ENCODE measurements at regions not wholly inside any gene's neighbourhood (a gene's known extent, or its start where the extent isn't known, plus 50 kb on each side); places are given as distances from the start of the nearest gene placed in this dataset.

DNA sequence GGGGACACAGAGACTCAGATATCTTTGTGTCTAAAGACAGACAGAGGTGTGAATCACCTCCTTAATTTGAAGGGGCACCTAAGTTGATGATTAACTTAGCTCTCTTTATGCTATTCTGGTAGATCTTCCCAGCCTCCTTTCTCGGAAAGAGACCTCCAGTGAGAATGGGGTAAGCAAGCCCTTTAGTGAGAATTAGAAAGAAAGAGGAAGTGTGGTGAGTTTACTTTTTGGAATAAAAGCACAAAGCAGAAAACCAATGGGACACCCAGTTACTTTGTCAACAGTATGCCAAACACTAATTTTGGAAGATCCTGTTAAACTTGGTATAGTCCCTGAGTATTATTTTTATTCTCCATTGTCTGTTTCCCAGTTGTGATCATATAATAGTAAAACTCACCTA lies 302.8 kb upstream of the RASA1 start:
- no peak for ATAC-seq
- H3K27ac Mint-ChIP-seq = no peak overlapping the region
- H3K27me3 Mint-ChIP-seq = no peaks in the 10 kb centered on the region
- no peaks in the 10 kb centered on the region for H3K9me3 Mint-ChIP-seq
- H3K4me3 Mint-ChIP-seq = no peak overlapping the region
- H3K4me1 Mint-ChIP-seq = no peaks in the 10 kb centered on the region
- no peaks in the 10 kb centered on the region for H3K36me3 Mint-ChIP-seq

DNA sequence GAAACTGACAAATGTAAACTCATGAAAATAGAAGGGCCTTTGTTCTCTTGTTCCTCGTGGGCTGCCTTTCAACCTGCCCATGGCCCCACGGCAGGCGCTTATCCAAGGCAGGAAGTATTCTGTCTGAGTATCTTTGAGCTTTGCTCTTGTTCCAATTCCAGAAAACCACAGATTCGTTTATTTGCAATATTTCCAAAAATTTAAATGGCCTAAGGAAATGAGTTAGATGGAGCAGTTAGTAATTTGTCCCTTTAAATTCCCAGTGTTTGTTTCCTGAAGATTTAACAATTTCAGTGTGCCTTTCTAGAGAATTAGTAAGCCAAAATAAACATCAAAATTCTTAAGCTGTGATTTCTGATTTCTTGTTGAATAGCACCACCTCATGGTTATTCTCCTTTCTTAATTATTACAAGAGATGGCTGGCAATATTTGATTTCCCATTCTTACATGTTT lies 299.4 kb upstream of the RASA1 start:
- no peaks in the 10 kb centered on the region for H3K9me3 Mint-ChIP-seq
- no peaks in the 10 kb centered on the region for H3K36me3 Mint-ChIP-seq
- no peak overlapping the region for H3K27ac Mint-ChIP-seq
- no peak for ATAC-seq
- no peak overlapping the region for H3K4me3 Mint-ChIP-seq
- no peaks in the 10 kb centered on the region for H3K27me3 Mint-ChIP-seq
- H3K4me1 Mint-ChIP-seq = peaks cover 9% of the 10 kb centered on the region

DNA sequence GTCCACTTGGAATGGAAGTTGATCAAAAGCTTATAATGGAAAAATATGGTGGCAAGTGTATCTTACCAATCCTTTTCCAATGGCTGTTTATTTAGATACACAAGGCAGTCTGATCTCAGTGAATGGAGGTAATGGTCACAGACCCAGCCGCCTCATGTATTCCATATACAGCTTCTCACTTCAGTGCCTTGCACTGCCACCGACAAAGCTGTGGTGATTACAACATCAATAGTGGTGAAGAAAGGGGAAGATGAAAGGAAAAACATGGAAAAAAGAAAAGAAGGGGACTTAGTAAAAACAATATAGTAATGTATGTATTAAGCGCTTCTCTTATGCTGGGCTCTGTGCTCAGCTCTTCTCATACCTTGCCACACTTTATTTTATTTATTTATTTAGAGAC lies 297.3 kb upstream of the RASA1 start:
- Mint-ChIP-seq H3K27ac (no peak overlapping the region), H3K36me3 (no peaks in the 10 kb centered on the region), H3K9me3 (no peaks in the 10 kb centered on the region), H3K4me1 (peaks cover 9% of the 10 kb centered on the region), H3K27me3 (no peaks in the 10 kb centered on the region), H3K4me3 (no peak overlapping the region)
- ATAC-seq = no peak

DNA sequence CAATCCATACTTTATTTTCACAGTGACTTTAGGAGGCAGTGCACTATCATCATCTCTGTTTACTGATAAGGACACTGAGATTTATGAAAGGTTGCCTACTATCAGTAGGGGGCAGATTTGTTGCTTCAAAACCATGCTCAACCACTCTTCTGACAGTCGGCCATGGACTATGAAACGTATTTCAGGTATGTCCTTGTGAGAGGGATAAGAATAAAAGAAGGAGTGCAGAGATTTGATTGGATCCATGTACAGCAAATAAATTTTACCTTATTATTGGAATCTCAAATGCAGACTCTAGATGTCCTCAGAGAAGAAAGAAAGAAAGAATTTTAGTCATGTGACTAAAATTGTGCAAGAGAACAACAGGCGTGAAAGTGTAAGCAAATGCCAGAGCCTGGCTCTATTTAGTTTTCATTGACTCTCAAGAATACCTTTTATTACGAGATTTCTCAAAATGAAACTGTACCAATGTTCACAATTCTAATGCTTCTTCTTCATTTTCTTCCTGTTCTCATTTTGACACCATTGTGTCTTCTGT lies 296.6 kb upstream of the RASA1 start:
- no peaks in the 10 kb centered on the region for H3K27me3 Mint-ChIP-seq
- peak overlapping the region; percentile 36 for H3K4me3 Mint-ChIP-seq
- no peak overlapping the region for H3K27ac Mint-ChIP-seq
- H3K36me3 Mint-ChIP-seq = no peaks in the 10 kb centered on the region
- H3K4me1 Mint-ChIP-seq = peaks cover 9% of the 10 kb centered on the region
- ATAC-seq = no peak
- no peaks in the 10 kb centered on the region for H3K9me3 Mint-ChIP-seq

DNA sequence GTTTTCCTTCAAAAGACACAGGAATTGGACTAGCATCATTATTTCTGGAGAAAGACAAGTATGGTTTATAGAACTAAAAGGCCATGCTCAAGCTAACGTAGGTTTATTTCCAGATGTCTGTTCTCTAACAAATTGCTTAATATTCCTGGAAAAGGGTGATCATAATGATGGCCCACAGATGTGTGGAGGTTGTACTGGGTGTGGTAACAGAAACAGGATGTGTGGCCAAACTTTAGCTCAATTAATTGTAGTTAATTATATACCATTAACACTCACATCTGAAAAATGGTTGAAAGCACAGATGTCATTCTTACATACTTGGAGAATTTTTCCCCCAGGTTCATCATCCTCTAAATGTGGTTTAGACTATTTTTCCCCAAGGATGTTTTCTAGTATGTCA lies 292.7 kb upstream of the RASA1 start:
- no peak overlapping the region for H3K27ac Mint-ChIP-seq
- peaks cover 5% of the 10 kb centered on the region for H3K27me3 Mint-ChIP-seq
- H3K4me3 Mint-ChIP-seq = no peak overlapping the region
- H3K4me1 Mint-ChIP-seq = peaks cover 14% of the 10 kb centered on the region
- no peak for ATAC-seq
- no peaks in the 10 kb centered on the region for H3K36me3 Mint-ChIP-seq
- H3K9me3 Mint-ChIP-seq = no peaks in the 10 kb centered on the region

DNA sequence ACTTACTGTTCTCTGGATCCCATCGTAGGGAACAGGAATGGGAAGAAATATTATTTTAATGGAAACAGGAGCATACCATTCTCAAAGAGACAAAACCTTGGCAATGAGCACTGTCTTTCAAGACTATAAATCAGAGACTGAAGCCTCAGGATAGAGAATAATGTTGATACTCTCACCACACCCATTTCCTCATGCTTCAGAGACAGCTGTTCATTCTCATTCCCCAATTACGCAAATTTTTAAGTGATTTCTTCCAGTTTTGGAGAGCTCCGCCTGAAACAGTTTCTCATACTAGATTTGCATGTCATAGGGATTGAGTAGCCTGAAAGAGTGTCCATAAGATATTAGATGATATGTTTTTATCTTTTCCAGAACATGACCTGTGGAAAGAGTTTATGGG lies 290.5 kb upstream of the RASA1 start:
- Mint-ChIP-seq H3K9me3 (no peaks in the 10 kb centered on the region), H3K36me3 (no peaks in the 10 kb centered on the region), H3K4me3 (no peak overlapping the region), H3K4me1 (peaks cover 7% of the 10 kb centered on the region), H3K27me3 (peaks cover 12% of the 10 kb centered on the region), H3K27ac (no peak overlapping the region)
- no peak for ATAC-seq

DNA sequence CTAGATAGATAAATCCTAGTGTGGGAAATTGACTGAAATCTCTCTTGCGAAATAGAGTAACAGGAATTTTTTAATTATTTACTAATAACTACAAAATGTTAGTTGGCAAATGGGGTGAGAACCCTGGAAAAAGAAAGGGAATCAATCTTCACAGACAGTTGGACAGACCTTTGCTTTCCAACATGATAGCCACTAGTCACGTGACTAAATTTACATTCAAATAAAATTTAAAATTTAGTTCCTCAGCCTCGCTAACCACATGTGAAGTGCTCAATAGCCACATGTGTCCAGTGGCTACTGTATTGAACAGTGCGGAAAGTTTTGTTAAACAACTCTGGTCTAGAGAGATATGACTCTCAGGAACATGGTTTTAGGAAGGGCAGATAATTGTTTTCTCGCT lies 289.9 kb upstream of the RASA1 start:
- Mint-ChIP-seq H3K4me3 (no peak overlapping the region), H3K9me3 (no peaks in the 10 kb centered on the region), H3K27ac (no peak overlapping the region), H3K27me3 (peaks cover 12% of the 10 kb centered on the region), H3K36me3 (no peaks in the 10 kb centered on the region), H3K4me1 (peaks cover 7% of the 10 kb centered on the region)
- ATAC-seq = no peak

DNA sequence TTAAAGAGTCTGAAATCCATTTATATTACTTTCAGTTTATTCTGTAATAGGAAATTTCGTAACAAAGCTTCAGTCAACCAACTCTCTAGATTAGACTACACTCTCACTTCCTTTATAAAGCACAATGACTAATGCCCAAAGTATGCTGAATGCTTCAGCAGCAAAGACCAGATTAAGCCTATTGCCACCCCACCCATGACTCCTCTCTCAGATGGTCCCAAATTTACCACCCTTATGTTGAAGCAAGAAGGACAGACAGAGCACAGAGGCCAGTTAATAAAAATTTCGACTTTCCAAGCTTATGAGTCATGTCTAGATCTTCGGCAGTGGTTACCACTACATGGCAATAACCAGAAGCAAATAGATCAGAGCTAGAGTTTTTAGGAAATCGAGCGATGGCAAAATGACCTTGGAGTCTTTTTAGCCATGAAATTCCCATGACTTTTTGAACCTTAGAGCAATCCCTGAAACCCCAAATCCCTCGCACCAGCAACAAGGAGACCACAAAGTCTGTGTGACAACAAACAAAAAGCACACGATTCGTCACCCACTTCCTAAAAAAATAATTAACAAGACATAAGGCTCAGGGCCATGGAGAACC lies 287.8 kb upstream of the RASA1 start:
- Mint-ChIP-seq H3K36me3 (no peaks in the 10 kb centered on the region), H3K4me3 (no peak overlapping the region), H3K27me3 (peaks cover 12% of the 10 kb centered on the region), H3K9me3 (no peaks in the 10 kb centered on the region), H3K27ac (no peak overlapping the region), H3K4me1 (peaks cover 7% of the 10 kb centered on the region)
- peak; percentile 65 for ATAC-seq

DNA sequence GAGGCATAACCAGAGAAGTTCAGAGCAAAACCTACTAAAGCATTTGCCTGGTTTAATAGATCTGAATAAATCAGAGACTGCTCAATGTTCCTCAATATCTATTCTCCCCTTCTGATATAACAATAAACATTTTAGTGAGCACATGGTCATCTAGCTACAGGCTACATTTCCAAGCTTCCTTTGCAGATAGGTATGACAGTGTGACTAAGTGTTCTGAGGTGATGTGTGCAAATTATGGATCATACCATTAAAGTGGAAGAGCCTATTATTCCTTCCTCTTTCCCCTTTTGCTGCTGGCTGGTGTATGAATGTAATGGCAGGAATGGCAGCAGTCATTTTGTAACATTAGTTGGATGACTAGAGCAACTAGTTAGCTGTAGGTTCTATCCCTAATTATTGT lies 285.8 kb upstream of the RASA1 start:
- Mint-ChIP-seq H3K27ac (no peak overlapping the region), H3K4me1 (peaks cover 7% of the 10 kb centered on the region), H3K27me3 (peaks cover 12% of the 10 kb centered on the region), H3K36me3 (no peaks in the 10 kb centered on the region), H3K4me3 (no peak overlapping the region), H3K9me3 (no peaks in the 10 kb centered on the region)
- ATAC-seq = no peak

DNA sequence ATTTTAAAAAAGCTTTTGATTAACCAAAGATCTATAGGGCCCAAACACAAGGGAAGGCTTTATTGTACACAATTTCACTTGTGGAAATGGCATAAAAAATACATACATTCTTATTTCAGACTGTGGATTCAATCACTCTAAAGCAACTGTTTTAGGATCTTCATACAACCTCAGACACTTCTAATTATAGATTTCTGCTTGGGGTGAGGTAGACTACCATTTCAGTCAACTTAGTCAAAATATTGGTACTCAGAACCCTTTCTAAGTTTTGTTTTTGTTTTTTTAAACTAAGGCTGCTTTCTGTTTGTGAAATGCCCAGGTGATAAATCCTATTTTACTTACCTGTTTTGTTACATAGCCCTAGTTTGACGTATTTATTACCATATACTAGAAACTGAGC lies 284.5 kb upstream of the RASA1 start:
- H3K36me3 Mint-ChIP-seq = no peaks in the 10 kb centered on the region
- no peak overlapping the region for H3K4me3 Mint-ChIP-seq
- H3K9me3 Mint-ChIP-seq = no peaks in the 10 kb centered on the region
- H3K4me1 Mint-ChIP-seq = peaks cover 7% of the 10 kb centered on the region
- H3K27ac Mint-ChIP-seq = no peak overlapping the region
- no peak for ATAC-seq
- H3K27me3 Mint-ChIP-seq = peaks cover 12% of the 10 kb centered on the region

DNA sequence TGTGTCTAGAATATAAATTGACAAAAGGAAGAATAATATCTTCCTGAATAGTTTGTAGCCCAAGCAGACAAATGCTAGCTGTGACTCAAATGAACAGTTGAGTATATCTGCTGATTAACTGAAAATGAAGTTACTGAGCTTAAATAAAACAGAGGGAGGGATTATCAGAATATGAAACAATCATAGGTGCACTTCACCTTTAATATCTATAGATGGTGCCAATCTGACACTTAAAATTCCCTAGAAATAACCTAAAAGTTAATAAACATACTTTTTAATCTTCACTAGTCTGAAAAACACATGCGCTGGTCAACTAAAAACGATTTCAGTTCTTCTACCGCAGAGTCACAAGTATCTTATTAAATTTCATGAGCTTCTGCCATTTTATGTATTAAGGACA lies 280.8 kb upstream of the RASA1 start:
- ATAC-seq = no peak
- Mint-ChIP-seq H3K4me1 (no peaks in the 10 kb centered on the region), H3K36me3 (no peaks in the 10 kb centered on the region), H3K27ac (no peak overlapping the region), H3K27me3 (no peaks in the 10 kb centered on the region), H3K9me3 (no peaks in the 10 kb centered on the region), H3K4me3 (no peak overlapping the region)

DNA sequence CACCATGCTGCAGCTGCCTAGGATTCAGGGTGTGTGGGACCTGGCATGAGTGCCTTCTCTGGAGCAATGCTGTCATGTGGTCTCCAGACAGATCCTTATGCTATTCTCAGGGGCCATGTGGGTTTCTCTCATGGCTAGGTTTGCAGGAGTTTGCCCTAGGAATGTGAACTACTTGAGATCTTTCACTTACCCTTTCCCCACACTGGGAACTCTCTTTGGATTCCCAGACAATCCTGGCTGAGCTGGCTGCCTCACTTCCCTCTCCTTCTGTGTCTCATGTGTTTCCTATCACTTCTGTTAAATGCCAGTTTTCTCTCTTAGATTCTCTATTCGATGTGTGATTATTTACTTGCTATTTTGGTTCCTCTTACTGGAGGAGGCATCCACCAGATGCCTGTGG lies 270.2 kb upstream of the RASA1 start:
- no peak overlapping the region for H3K4me3 Mint-ChIP-seq
- no peaks in the 10 kb centered on the region for H3K4me1 Mint-ChIP-seq
- peaks cover 13% of the 10 kb centered on the region for H3K27me3 Mint-ChIP-seq
- H3K27ac Mint-ChIP-seq = no peak overlapping the region
- peaks cover 5% of the 10 kb centered on the region for H3K36me3 Mint-ChIP-seq
- peaks cover 9% of the 10 kb centered on the region for H3K9me3 Mint-ChIP-seq
- ATAC-seq = no peak

DNA sequence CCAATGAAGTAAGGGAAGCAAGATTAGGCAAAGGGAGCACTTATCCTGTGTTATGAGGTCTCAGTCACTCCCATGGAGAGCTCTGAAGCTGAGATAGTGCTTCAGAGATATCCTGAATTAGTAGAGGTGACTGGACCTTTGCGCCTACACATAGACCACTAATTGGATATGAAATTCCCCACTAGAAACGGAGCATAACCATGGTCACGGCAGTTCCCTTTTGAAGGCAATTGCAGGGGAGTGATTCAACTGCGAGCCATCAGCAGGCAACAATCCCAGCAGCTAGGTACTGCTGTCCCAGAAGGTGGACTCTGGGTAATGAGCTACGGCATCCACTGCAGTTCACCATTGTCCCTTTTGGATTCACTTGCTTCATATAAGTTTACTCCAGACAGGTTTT lies 267.7 kb upstream of the RASA1 start:
- Mint-ChIP-seq H3K27me3 (peaks cover 13% of the 10 kb centered on the region), H3K4me3 (no peak overlapping the region), H3K4me1 (no peaks in the 10 kb centered on the region), H3K9me3 (peaks cover 5% of the 10 kb centered on the region), H3K36me3 (peaks cover 2% of the 10 kb centered on the region), H3K27ac (no peak overlapping the region)
- ATAC-seq = no peak

DNA sequence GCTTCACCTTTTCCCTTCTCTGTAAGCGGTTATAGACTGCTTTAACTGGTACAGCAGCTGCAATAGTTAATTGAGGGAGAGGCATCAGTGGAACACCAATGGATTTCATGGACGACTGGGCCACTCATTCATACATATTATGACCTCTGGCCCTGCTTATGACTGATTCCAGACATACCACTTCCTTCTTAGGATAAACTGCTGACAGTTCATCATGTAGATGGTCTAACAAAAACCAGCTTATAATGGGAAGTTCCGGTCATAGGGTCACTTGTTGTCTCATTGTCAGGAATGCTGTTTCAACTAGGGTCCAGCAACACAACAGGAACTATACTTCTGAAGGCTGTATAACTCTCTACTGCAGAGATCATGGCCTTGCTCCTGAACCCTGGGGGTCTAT lies 265.2 kb upstream of the RASA1 start:
- H3K4me3 Mint-ChIP-seq = no peak overlapping the region
- no peaks in the 10 kb centered on the region for H3K4me1 Mint-ChIP-seq
- H3K27me3 Mint-ChIP-seq = peaks cover 3% of the 10 kb centered on the region
- no peaks in the 10 kb centered on the region for H3K9me3 Mint-ChIP-seq
- ATAC-seq = no peak
- no peak overlapping the region for H3K27ac Mint-ChIP-seq
- H3K36me3 Mint-ChIP-seq = no peaks in the 10 kb centered on the region

DNA sequence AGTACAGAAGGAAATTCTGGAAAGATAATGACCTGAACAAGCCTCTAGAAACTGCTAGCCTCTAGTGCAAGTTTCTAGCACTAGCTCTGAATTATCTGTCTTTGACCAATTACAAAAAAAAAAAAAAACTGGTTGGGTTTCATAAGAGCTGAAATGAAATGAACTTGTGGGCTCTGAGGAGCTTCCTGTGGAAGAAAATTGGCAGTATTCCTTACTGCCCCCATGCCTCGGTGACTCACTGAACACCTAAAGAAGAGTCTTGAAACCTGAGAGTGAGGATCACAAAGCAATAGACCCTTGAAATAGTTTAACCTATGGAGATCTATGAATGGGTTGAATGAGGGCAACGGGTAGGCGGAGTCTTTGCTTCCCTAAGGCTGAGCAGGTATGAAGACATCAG lies 263.6 kb upstream of the RASA1 start:
- Mint-ChIP-seq H3K4me3 (no peak overlapping the region), H3K4me1 (no peaks in the 10 kb centered on the region), H3K27me3 (no peaks in the 10 kb centered on the region), H3K36me3 (no peaks in the 10 kb centered on the region), H3K9me3 (no peaks in the 10 kb centered on the region), H3K27ac (no peak overlapping the region)
- no peak for ATAC-seq

DNA sequence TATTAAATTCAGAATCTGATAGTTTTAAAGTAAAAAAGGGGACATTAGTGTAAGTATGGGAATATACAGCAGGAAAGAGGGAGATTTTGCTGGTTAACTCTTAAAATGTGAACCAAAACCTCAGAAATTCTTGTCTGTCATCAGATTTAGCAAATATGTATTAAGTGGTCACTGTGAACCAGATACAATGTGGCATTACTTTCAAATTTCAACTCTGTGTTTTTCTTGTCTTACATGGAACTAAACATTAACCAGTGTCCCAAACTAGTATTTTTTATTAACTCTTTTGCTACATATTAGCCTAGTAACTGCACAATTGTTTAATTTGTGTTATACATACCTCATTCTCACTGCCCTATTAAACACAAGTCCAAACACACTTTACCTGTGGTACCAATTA lies 259.9 kb upstream of the RASA1 start:
- Mint-ChIP-seq H3K4me1 (no peaks in the 10 kb centered on the region), H3K9me3 (no peaks in the 10 kb centered on the region), H3K27ac (no peak overlapping the region), H3K36me3 (no peaks in the 10 kb centered on the region), H3K27me3 (no peaks in the 10 kb centered on the region), H3K4me3 (no peak overlapping the region)
- no peak for ATAC-seq
